HG03469 (cell line): ENCODE measurements at regions not wholly inside any gene's neighbourhood (a gene's known extent, or its start where the extent isn't known, plus 50 kb on each side); places are given as distances from the start of the nearest gene placed in this dataset.
A peak's percentile ranks its signal among the peaks of the same experiment; 100 is the strongest.
"Not testable (repeated sequence)": the region's sequence is repeated elsewhere in the genome, so short reads cannot be mapped to it uniquely, and the experiment has no call there.

Experiments
- ATAC-seq: cut with Tn5 transposase; IDR thresholded peaks from one replicate; pipeline ENCODE4 v1.9.1; 2021; ENCODE audit warnings: mild to moderate bottlenecking, moderate library complexity, moderate number of reproducible peaks; ENCODE audit not compliant: unreplicated experiment

DNA sequence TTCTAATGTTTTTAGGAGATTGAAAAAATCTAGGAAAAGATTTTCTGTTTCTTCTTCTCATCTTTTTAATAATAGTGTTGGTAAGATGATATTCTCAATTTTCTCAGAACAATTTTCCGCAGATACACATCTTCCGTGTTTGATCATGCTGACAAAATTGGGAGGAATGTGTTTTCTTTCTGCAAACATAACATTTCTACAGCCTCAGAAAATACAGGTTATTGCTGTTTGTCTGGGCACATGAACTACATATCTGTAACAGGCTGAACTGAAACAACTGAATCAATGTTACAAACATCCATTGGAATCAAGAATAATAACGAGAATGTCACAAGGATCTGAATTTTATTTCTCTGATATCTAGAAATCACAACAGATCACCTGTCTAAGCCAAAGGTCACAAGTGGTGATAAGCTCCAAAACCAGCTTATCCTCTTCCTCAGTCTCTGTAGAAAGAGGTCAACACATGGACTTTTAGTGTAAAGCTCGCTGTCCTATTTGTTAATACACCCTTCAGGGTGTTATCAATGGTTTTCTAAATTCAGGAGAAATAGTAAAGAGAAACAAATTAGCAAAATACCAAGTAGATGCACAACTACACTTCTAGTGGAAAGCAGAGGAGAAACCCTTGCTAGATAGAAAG lies 197.3 kb upstream of the MARCKS start:
- ATAC-seq = no peak

GRCh38 chr6:113660819-113661218 lies 196.3 kb upstream of the MARCKS start:
- no peak for ATAC-seq

- no peak for ATAC-seq
Measured at GRCh38 chr6:113662093-113662665, 195.0 kb upstream of the MARCKS start.

DNA sequence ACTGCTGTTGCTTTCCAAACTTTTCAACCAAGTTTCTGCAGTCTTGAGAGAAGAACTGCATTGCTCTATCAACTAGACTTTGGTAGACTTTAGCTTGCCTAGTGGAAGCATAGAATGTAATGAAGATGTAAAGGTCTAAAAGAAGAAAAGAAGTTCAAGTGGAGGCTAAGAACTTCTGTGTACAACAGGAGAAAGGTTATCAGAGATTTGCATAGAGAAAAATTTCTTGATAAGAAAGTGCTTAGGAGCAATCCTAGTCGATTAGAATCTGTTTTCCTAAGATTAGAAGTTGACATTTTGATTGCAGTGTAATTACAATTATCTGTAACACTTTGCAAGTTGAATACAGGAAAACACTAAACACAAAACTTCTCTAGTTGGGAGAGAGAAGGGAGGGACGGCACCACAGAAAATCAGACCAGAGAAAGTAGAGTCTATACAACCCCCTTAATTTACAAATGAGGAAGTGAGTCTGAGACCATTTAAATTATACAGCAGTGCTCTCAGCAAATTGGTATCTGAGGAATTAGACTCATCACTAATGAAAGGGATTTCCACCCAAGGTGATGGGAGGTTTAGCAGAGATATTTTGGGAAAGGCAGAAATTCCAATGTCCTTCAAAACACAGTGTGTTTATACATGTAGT lies 194.3 kb upstream of the MARCKS start:
- ATAC-seq = peak; percentile 49

DNA sequence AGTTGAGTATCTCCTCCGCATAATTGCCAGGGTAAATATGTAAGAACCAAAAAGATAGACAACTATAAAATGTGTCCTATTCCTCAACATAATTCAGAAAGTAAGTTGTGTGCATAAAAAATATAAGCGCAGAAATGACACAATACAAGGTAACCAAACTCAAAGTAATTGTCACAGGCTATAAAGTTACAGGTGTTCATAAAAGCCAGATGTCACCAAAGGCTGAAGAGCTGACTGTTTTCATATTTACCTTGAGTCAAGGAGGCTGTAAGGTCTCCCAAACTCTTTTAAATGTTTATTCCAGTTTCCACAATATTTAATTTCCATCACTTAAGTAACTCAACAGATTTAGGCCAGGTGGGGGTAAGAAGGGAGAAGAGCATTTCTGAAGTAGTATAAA lies 192.2 kb upstream of the MARCKS start:
- ATAC-seq = no peak

- ATAC-seq = no peak
Measured at GRCh38 chr6:113668641-113669408, 188.3 kb upstream of the MARCKS start.

- ATAC-seq = no peak
Measured at GRCh38 chr6:113669606-113670005, 187.5 kb upstream of the MARCKS start.

GRCh38 chr6:113671421-113671820 lies 185.7 kb upstream of the MARCKS start:
- no peak for ATAC-seq

- ATAC-seq = no peak
Measured at GRCh38 chr6:113672491-113673149, 184.5 kb upstream of the MARCKS start.

- no peak for ATAC-seq
Measured at GRCh38 chr6:113674075-113674474, 183.1 kb upstream of the MARCKS start.

- no peak for ATAC-seq
Measured at GRCh38 chr6:113676057-113676456, 181.1 kb upstream of the MARCKS start.

DNA sequence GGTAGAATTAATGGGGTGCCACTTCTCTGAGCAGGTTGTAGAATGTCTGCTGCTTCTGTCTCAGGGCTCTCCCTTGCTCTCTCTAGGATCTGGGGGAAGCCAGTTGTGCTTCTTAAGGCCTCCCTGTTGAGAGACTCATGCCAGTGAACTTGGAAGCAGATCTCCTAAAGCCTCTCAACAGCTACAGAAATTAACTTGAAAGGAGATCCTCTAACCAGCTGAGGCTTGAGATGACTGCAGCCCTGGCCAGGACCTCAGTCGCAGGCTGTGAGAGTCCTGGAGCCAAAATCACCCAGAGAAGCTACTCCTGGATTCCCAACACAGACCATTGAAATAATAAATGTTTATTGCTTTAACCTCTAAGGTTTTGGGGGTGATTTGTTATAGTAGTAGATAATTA lies 180.2 kb upstream of the MARCKS start:
- no peak for ATAC-seq

DNA sequence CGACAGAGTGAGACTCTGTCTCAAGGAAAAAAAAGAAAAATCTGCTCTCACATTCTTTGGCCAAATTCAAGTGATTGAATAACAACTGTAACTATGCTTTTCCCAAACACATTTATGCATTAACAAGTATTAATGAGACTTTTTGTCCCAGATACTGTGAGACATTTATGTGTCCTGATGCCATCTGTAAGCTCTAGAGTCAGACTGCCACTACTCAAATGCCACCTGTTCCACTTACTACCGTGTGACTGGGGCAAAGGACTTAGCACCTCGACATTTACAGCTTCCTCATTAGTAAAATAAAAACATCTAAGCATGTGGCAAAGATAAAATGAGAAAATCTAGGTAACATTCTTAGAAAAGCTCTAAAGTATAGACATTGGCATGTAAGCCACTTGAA lies 178.1 kb upstream of the MARCKS start:
- no peak for ATAC-seq

DNA sequence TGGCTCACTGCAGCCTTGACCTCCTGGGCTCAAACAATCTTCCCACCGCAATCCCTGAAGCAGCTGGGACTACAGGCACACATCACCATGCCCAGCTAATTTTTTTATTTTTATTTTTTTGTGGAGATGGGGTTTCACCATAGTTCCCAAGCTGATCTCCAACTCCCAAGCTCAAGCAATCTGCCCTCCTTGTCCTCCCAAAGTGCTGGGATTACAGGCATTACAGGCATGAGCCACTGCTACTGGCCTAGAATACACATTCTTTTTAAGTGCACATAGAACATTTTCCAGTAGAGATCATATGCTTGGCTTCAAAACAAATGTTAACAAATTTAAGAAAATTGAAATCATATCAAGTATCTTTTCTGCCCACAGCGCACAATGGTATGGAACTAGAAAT lies 176.8 kb upstream of the MARCKS start:
- ATAC-seq = no peak

DNA sequence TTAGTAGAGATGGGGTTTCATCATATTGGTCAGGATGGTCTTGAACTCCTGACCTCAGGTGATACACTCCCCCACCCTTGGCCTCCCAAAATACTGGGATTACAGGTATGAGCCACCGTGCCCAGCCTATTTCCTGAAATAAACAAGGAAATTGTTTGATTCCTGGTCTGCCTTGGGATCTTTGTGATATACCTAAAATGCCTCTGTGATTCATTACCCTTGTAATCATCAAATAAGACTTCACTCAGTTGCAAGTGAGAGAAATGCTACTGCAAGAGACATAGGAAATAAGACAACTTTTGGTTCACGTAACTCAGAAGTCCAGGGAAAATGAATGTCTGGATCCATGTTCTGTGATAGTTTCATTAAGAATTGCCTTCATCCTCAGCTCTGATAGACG lies 173.2 kb upstream of the MARCKS start:
- no peak for ATAC-seq

- ATAC-seq = no peak
Measured at GRCh38 chr6:113684382-113684901, 172.7 kb upstream of the MARCKS start.

DNA sequence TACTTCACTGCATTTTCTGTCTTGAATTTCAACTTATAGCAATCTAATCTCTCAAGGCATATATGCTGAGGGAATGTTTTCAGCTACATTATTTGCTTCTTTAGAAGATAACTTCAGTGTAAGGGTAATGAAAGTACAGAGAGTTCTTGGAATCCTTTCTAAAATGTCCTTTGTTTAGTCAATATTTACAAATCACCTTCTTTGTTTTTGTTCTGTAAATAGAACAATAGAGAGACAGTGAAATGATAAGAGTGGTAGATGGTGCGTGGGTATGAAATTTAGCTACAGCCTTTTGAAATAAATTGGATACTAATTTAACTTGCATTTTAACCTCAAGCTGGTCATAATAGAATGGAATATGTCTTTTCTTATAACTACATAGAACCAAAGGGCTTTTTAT lies 171.1 kb upstream of the MARCKS start:
- ATAC-seq = no peak

DNA sequence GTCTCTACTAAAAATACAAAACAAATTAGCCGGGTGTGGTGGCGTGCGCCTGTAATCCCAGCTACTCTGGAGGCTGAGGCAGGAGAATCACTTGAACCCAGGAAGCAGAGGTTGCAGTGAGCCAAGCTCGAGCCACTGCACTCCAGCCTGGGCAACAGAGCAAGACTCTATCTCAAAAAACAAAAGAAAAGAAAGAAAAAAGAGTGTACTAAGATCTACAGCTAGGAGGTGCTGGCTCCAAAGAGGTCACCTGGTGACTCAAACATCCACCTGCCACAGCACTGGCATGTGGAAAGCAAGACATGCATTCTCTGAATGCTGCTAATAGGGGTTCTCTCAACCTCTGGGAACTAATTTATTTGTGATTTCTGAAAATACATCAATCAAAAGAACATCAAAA lies 167.5 kb upstream of the MARCKS start:
- ATAC-seq = not testable (repeated sequence)

DNA sequence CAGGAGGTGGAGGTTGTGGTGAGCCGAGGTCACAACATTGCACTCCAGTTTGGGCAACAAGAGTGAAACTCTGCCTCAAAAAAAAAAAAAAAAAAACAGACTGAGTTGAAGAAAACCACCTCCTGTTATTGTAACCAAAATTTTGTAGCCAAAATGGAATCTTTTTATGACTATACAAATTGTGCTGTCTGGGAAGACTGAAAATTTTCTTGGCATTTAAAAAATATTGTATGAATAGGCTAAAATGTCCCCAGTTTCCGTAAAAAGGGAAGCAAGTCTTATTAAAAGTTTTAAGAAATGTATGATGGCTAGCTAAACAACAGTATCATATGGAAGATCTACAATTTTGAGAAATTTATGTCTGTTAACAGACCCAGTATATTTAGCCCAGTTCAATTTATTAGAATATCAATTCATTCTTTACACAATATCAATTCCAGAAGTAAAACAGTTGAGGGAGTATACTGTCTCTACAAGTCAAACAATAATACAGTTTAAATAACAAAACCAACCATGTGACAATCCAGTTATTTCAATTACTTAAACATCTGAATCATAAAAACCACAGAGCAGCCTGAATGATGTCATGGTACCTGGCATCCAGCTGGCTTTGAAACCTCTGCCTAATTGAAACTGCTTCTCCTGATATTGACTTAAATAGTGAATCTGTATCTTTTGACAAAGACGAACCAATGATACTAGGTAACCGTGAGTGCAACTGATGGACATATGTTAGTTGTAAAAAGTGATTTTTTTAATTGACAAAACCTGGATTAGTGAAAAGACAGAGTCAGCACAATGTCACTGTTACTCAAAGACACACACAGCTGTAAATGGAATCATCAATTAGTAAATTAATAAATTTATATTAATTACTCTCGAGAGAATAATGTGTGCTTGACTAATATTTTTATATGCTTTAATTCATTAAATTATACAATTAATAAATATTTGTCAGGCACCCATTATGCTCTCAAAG lies 166.6 kb upstream of the MARCKS start:
- ATAC-seq = peak; percentile 68

- no peak for ATAC-seq
Measured at GRCh38 chr6:113691260-113691656, 165.9 kb upstream of the MARCKS start.
